RWPE2 (cell line): ENCODE measurements at regions not wholly inside any gene's neighbourhood (a gene's known extent, or its start where the extent isn't known, plus 50 kb on each side); places are given as distances from the start of the nearest gene placed in this dataset.

Experiments used
- ATAC-seq: fragments of 200-7000 bp; cut with Tn5 transposase; 3 replicates; pipeline ENCODE4 v1.9.1; 2021; ENCODE audit warnings: low read depth
- DNase-seq: peaks from one replicate; pipeline ENCODE4 v3.0.0-alpha.2; 2020; ENCODE audit warnings: low spot score
- H3K27ac ChIP-seq: fragments of 450-650 bp; 2 replicates; pipeline ENCODE4 v1.5.1; 2017; ENCODE audit warnings: mild to moderate bottlenecking; ENCODE audit not compliant: poor library complexity, severe bottlenecking
- H3K27me3 ChIP-seq: fragments of 250-450 bp; sonication (Bioruptor Pico); 2 replicates; pipeline ENCODE4 v1.5.1; 2021; ENCODE audit warnings: mild to moderate bottlenecking, moderate library complexity; ENCODE audit not compliant: insufficient read depth, poor library complexity, severe bottlenecking
- H3K36me3 ChIP-seq: fragments of 250-450 bp; sonication (Bioruptor Pico); 2 replicates; pipeline ENCODE4 v1.5.1; 2020; ENCODE audit warnings: low read depth, mild to moderate bottlenecking, moderate library complexity
- H3K4me1 ChIP-seq: fragments of 250-450 bp; sonication (Bioruptor Pico); 2 replicates; pipeline ENCODE4 v1.5.1; 2021; ENCODE audit warnings: mild to moderate bottlenecking, moderate library complexity; ENCODE audit not compliant: insufficient read depth, poor library complexity, severe bottlenecking
- H3K4me3 ChIP-seq: fragments of 250-450 bp; sonication (Bioruptor Pico); 2 replicates; pipeline ENCODE4 v1.5.1; 2021; ENCODE audit warnings: mild to moderate bottlenecking, moderate library complexity; ENCODE audit not compliant: severe bottlenecking
- H3K9me3 ChIP-seq: fragments of 250-450 bp; sonication (Bioruptor Pico); 2 replicates; pipeline ENCODE4 v1.5.1; 2021; ENCODE audit warnings: mild to moderate bottlenecking, moderate library complexity; ENCODE audit not compliant: severe bottlenecking
- TF ChIP-seq, protein P1 (sequence below): fragments of 450-650 bp; IDR thresholded peaks from one replicate; pipeline ENCODE4 v1.5.1; 2017; ENCODE audit warnings: mild to moderate bottlenecking, moderate library complexity; ENCODE audit not compliant: poor library complexity, severe bottlenecking

DNA sequence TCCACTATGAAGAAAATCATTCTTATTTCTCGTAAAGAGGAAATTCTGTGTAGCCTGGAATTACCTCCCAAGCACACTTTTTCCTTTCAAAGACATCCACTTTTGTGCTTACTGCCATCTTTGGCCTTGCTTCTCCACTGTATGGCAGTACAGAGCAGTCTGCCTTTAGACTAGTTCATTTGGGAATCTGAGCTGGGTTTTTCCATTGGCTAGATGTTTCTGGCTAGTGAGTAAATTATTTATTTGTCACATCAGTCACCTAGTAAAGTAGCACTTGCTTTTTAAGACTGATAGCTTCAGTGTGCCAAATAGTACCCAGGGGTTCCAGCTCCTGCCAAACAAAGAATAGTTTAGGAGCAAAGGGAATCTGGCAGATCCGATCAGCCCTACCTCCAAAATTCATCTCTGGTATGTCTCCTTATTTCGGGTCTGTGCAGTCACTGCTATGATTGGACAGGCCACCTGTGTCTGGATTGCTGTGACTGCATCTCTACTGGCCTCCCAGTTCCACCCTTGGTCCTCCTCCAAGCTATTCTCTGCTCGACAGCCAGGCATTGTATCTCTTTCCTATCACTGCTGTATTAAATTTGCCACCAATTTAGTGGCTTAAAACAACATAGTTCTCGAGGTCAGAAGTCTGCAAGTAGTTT, 97.6 kb downstream of the NUDT12 start:
- Histone ChIP-seq H3K27me3 (no peaks in the 10 kb centered on the region), H3K4me1 (peaks cover 7% of the 10 kb centered on the region), H3K27ac (no peak overlapping the region), H3K9me3 (no peaks in the 10 kb centered on the region), H3K4me3 (no peak overlapping the region), H3K36me3 (no peaks in the 10 kb centered on the region)
- ATAC-seq (no peak), DNase-seq (no peak)
- TF ChIP-seq, protein P1, sequence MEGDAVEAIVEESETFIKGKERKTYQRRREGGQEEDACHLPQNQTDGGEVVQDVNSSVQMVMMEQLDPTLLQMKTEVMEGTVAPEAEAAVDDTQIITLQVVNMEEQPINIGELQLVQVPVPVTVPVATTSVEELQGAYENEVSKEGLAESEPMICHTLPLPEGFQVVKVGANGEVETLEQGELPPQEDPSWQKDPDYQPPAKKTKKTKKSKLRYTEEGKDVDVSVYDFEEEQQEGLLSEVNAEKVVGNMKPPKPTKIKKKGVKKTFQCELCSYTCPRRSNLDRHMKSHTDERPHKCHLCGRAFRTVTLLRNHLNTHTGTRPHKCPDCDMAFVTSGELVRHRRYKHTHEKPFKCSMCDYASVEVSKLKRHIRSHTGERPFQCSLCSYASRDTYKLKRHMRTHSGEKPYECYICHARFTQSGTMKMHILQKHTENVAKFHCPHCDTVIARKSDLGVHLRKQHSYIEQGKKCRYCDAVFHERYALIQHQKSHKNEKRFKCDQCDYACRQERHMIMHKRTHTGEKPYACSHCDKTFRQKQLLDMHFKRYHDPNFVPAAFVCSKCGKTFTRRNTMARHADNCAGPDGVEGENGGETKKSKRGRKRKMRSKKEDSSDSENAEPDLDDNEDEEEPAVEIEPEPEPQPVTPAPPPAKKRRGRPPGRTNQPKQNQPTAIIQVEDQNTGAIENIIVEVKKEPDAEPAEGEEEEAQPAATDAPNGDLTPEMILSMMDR = no peak

DNA sequence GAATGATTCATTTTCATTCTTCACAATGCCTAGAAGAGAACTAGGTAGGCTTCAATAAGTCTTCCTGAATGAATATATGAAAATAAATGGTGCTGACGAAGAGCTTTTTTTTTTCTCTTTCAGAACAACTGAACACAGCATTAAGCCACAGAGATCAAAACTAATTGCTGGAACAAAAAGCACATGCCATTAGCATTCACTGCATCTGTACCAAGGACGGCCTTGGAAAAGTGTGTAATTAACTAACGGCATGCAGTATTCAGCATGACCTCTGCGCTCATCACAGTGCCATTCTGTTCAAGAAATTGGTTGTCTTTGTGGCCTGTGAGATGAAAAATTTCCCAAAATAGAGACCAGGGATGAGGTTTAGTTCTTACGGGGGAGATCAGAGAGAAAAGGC, 99.3 kb downstream of the NUDT12 start:
- Histone ChIP-seq H3K27ac (no peak overlapping the region), H3K4me1 (peaks cover 7% of the 10 kb centered on the region), H3K9me3 (no peaks in the 10 kb centered on the region), H3K27me3 (no peaks in the 10 kb centered on the region), H3K4me3 (no peak overlapping the region), H3K36me3 (no peaks in the 10 kb centered on the region)
- TF ChIP-seq, protein P1 = no peak
- DNase-seq (no peak), ATAC-seq (no peak)

DNA sequence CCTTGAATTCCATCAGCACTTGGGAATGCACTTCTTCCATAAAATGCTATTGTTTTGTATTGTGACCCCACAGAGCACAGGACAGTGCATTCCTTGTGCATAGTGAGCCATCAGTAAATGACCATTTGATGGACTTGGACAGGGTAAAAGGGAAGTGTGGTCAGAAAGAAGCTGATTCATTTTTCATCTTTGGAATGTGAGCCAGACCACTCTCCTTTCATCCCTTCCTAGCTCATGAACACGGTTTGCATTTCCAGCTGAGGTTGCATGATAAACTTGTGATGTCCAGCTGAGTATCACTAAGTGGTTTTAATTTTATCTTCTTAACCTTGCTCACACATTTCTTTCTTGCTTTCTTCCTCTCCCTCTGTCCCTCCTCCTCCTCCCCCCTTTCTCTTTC, 101.3 kb downstream of the NUDT12 start:
- Histone ChIP-seq H3K27ac (no peak overlapping the region), H3K36me3 (no peaks in the 10 kb centered on the region), H3K4me1 (peaks cover 5% of the 10 kb centered on the region), H3K4me3 (no peak overlapping the region), H3K27me3 (no peaks in the 10 kb centered on the region), H3K9me3 (no peaks in the 10 kb centered on the region)
- ATAC-seq = 0 out of 3 replicates have a peak, but pooled peaks have one; percentile 12
- DNase-seq = no peak
- TF ChIP-seq, protein P1 = no peak

DNA sequence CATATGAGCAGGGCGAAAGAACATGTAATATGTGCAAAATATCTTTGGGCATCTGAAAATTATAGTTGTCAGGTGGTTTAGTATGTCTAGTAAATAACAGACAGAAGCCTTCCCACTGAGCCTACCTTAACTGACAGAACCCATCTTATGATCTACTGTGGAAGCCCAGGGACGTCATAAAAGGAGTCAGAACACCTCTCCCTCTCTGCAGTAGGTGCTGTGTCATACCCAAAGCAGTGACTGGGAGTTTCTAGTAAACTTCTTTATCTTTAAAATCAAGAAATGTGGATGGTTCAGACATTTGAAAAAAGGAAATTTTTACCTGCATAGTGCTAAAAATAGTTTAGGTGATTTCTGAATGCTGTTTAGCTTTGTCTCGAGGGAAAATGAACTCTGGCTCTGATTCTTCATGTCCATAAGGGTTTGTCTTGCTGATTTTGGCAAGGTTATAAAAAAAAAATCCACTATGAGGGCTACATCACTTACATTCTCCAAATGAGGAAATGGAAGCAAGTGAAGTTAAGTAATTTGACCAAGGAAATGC, 104.0 kb downstream of the NUDT12 start:
- H3K27me3 ChIP-seq = no peaks in the 10 kb centered on the region

More for the DNA sequence above, 104.0 kb downstream of the NUDT12 start:
- H3K4me1 ChIP-seq = peaks cover 5% of the 10 kb centered on the region
- no peak overlapping the region for H3K4me3 ChIP-seq
- no peaks in the 10 kb centered on the region for H3K9me3 ChIP-seq
- no peaks in the 10 kb centered on the region for H3K36me3 ChIP-seq
- TF ChIP-seq, protein P1 = no peak
- no peak for ATAC-seq
- no peak overlapping the region for H3K27ac ChIP-seq
- no peak for DNase-seq
